IMR-90 (cell line): ENCODE measurements at regions not wholly inside any gene's neighbourhood (a gene's known extent, or its start where the extent isn't known, plus 50 kb on each side); places are given as distances from the start of the nearest gene placed in this dataset.

Experiments used
- ATAC-seq: fragments of 200-7000 bp; cut with Tn5 transposase; 2 replicates; pipeline ENCODE4 v1.9.1; 2020; ENCODE audit warnings: low read depth, mild to moderate bottlenecking, moderate library complexity
- BruUV-seq: library from RNA; stranded (reverse); fragments of 400-500 nt; replicated peaks from 2 replicates; lab custom pipeline; 2021; lab: Mats Ljungman, UMichigan
- CTCF ChIA-PET: fragments of 300-600 bp; formaldehyde crosslinking; extraction: SDS; loops from one replicate; lab custom pipeline; 2021; ENCODE audit warnings: antibody characterized with exemption; lab: Yijun Ruan, JAX
- POLR2A ChIA-PET: fragments of 300-600 bp; sonication (Branson Sonifier 250); formaldehyde crosslinking; loops from one replicate; lab custom pipeline; 2022; ENCODE audit warnings: antibody characterized with exemption; ENCODE audit not compliant: unreplicated experiment; lab: Charles Lee
- DNase-seq: peaks from one replicate; pipeline ENCODE4 v3.0.0; 2013
- H2AFZ ChIP-seq: replicated peaks from 2 replicates; pipeline ENCODE3; 2013; ENCODE audit warnings: low read length, mild to moderate bottlenecking; ENCODE audit not compliant: poor library complexity
- H2AK5ac ChIP-seq: 2 replicates; pipeline ENCODE4 v1.6.1; 2013; ENCODE audit warnings: low read depth, low read length, inconsistent platforms
- H2AK9ac ChIP-seq: replicated peaks from 2 replicates; pipeline ENCODE3; 2013; ENCODE audit warnings: mild to moderate bottlenecking, low read depth, low read length, moderate library complexity; ENCODE audit not compliant: poor library complexity
- H2BK120ac ChIP-seq: 2 replicates; pipeline ENCODE4 v1.6.1; 2013; ENCODE audit warnings: low read depth, low read length, inconsistent platforms
- H2BK15ac ChIP-seq: 3 replicates; pipeline ENCODE4 v1.6.1; 2013; ENCODE audit warnings: low read depth, low read length, inconsistent platforms
- H2BK20ac ChIP-seq: 2 replicates; pipeline ENCODE4 v1.6.1; 2013; ENCODE audit warnings: low read depth, mild to moderate bottlenecking, inconsistent platforms, low read length, moderate library complexity
- H2BK5ac ChIP-seq: 2 replicates; pipeline ENCODE4 v1.6.1; 2013; ENCODE audit warnings: mild to moderate bottlenecking, low read depth, low read length, inconsistent platforms; ENCODE audit not compliant: poor library complexity, severe bottlenecking
- H3K14ac ChIP-seq: replicated peaks from 2 replicates; pipeline ENCODE4 v1.6.1; 2013; ENCODE audit warnings: low read depth, low read length, inconsistent platforms
- H3K18ac ChIP-seq: 2 replicates; pipeline ENCODE4 v1.6.1; 2013; ENCODE audit warnings: low read depth, low read length, control low read depth
- H3K23ac ChIP-seq: 2 replicates; pipeline ENCODE4 v1.6.1; 2013; ENCODE audit warnings: low read depth, low read length, inconsistent platforms
- H3K27ac ChIP-seq: 2 replicates; pipeline ENCODE4 v1.5.1; 2013; ENCODE audit warnings: mild to moderate bottlenecking, control low read depth, low read length; ENCODE audit not compliant: insufficient read depth
- H3K27me3 ChIP-seq: 2 replicates; pipeline ENCODE4 v1.6.1; 2013; ENCODE audit warnings: low read length; ENCODE audit not compliant: control insufficient read depth, insufficient read depth
- H3K36me3 ChIP-seq: 2 replicates; pipeline ENCODE4 v1.6.1; 2013; ENCODE audit warnings: low read length, mixed read lengths; ENCODE audit not compliant: control insufficient read depth, insufficient read depth
- H3K4ac ChIP-seq: 2 replicates; pipeline ENCODE4 v1.6.1; 2013; ENCODE audit warnings: low read depth, low read length, inconsistent platforms
- H3K4me1 ChIP-seq: 2 replicates; pipeline ENCODE4 v1.6.1; 2013; ENCODE audit warnings: low read length, mixed read lengths; ENCODE audit not compliant: control insufficient read depth, insufficient read depth
- H3K4me2 ChIP-seq: 2 replicates; pipeline ENCODE4 v1.6.1; 2013; ENCODE audit warnings: low read depth, mild to moderate bottlenecking, control low read depth, low read length, moderate library complexity
- H3K4me3 ChIP-seq: 2 replicates; pipeline ENCODE4 v1.5.1; 2013; ENCODE audit warnings: low read depth, mild to moderate bottlenecking, control low read depth, low read length, moderate library complexity; ENCODE audit not compliant: insufficient read depth
- H3K56ac ChIP-seq: 2 replicates; pipeline ENCODE4 v1.6.1; 2013; ENCODE audit warnings: low read length, inconsistent platforms; ENCODE audit not compliant: insufficient read depth; ENCODE audit errors: extremely low read depth
- H3K79me1 ChIP-seq, 2 experiments: 2 replicates each; pipeline ENCODE4 v1.6.1; 2013; ENCODE audit warnings: low read length in 2 of 2, inconsistent platforms in 1 of 2, low read depth in 1 of 2
- H3K9ac ChIP-seq: 2 replicates; pipeline ENCODE4 v1.6.1; 2013; ENCODE audit warnings: low read depth, low read length, control low read depth
- H3K9me1 ChIP-seq: 2 replicates; pipeline ENCODE4 v1.6.1; 2013; ENCODE audit warnings: low read length, inconsistent platforms; ENCODE audit not compliant: insufficient read depth
- H3K9me3 ChIP-seq: 2 replicates; pipeline ENCODE4 v1.6.1; 2013; ENCODE audit warnings: low read length; ENCODE audit not compliant: control insufficient read depth, insufficient read depth
- H4K20me1 ChIP-seq: 2 replicates; pipeline ENCODE4 v1.6.1; 2013; ENCODE audit warnings: low read length, inconsistent platforms; ENCODE audit not compliant: insufficient read depth
- H4K5ac ChIP-seq: 2 replicates; pipeline ENCODE4 v1.6.1; 2013; ENCODE audit warnings: mild to moderate bottlenecking, low read depth, low read length, control low read depth
- H4K8ac ChIP-seq, 2 experiments: 2 replicates each; pipeline ENCODE4 v1.6.1; 2013; ENCODE audit warnings: low read depth in 2 of 2, low read length in 2 of 2, control low read depth in 1 of 2, inconsistent platforms in 1 of 2
- H4K91ac ChIP-seq: 2 replicates; pipeline ENCODE4 v1.6.1; 2013; ENCODE audit warnings: low read depth, low read length, inconsistent platforms; ENCODE audit not compliant: insufficient read depth
- BHLHE40 ChIP-seq: fragments of 150-350 bp; IDR thresholded peaks from 2 replicates; pipeline ENCODE4 v1.6.1; 2016; ENCODE audit warnings: mild to moderate bottlenecking, low read depth, low read length
- CEBPB ChIP-seq: IDR thresholded peaks from 2 replicates; pipeline ENCODE4 v1.6.1; 2012; ENCODE audit warnings: low read depth, low read length, improper control_type of control experiment
- CHD1 ChIP-seq: IDR thresholded peaks from 2 replicates; pipeline ENCODE4 v1.6.1; 2012; ENCODE audit warnings: low read depth, low read length, improper control_type of control experiment
- CTCF ChIP-seq: conservative IDR thresholded peaks from 2 replicates; pipeline ENCODE4 v1.5.1; 2012; ENCODE audit warnings: mild to moderate bottlenecking, low read depth, low read length, improper control_type of control experiment
- FOS ChIP-seq: fragments of 150-350 bp; IDR thresholded peaks from 2 replicates; pipeline ENCODE4 v1.6.1; 2016; ENCODE audit warnings: low read depth, low read length
- MAFK ChIP-seq: IDR thresholded peaks from 2 replicates; pipeline ENCODE4 v1.6.1; 2012; ENCODE audit warnings: low read depth, low read length, improper control_type of control experiment
- MAZ ChIP-seq: IDR thresholded peaks from 2 replicates; pipeline ENCODE4 v1.6.1; 2012; ENCODE audit warnings: low read depth, mild to moderate bottlenecking, low read length, improper control_type of control experiment, moderate library complexity, borderline replicate concordance
- MXI1 ChIP-seq: IDR thresholded peaks from 2 replicates; pipeline ENCODE4 v1.6.1; 2012; ENCODE audit warnings: low read depth, mild to moderate bottlenecking, low read length, moderate library complexity, borderline replicate concordance
- NFE2L2 ChIP-seq: fragments of 150-350 bp; IDR thresholded peaks from 2 replicates; pipeline ENCODE4 v1.6.1; 2016; ENCODE audit warnings: low read depth, mild to moderate bottlenecking, low read length
- POLR2A ChIP-seq: IDR thresholded peaks from 2 replicates; pipeline ENCODE4 v1.6.1; 2012; ENCODE audit warnings: mild to moderate bottlenecking, low read depth, low read length
- RAD21 ChIP-seq: IDR thresholded peaks from 2 replicates; pipeline ENCODE4 v1.6.1; 2012; ENCODE audit warnings: low read length, improper control_type of control experiment
- RCOR1 ChIP-seq: IDR thresholded peaks from 2 replicates; pipeline ENCODE4 v1.6.1; 2012; ENCODE audit warnings: mild to moderate bottlenecking, low read length, improper control_type of control experiment; ENCODE audit not compliant: insufficient replicate concordance
- RFX5 ChIP-seq: IDR thresholded peaks from 2 replicates; pipeline ENCODE4 v1.8.0; 2012; ENCODE audit warnings: low read depth, mild to moderate bottlenecking, low read length, moderate library complexity
- SMC3 ChIP-seq: fragments of 150-350 bp; IDR thresholded peaks from 2 replicates; pipeline ENCODE4 v1.6.1; 2016; ENCODE audit warnings: low read depth, mild to moderate bottlenecking, antibody characterized with exemption, low read length, moderate library complexity
- USF2 ChIP-seq: fragments of 150-350 bp; IDR thresholded peaks from 2 replicates; pipeline ENCODE4 v1.6.1; 2017; ENCODE audit warnings: mild to moderate bottlenecking, antibody characterized with exemption, low read length, low read depth
- WGBS, 2 experiments: methylation state at CpG; one replicate each; pipeline versions ENCODE4 v1.1.5 to v1.1.7; 2013; ENCODE audit warnings: missing lambda C conversion rate in 2 of 2; ENCODE audit not compliant: insufficient read length in 1 of 2; ENCODE audit errors: extremely low coverage in 2 of 2; 5-methylcytosine and 5-hydroxymethylcytosine counted together
- dilution Hi-C: fragments of 300-500 bp; cut with HindIII; formaldehyde crosslinking; loops from one replicate; pipeline ENCODE4 v1.14.3; 2018; ENCODE audit warnings: low sequenced_read_pairs; ENCODE audit not compliant: unreplicated experiment
- in situ Hi-C: fragments of 300-500 bp; cut with MboI; formaldehyde crosslinking; loops from 3 replicates; pipeline ENCODE4 v1.14.3; 2019; ENCODE audit warnings: low sequenced_read_pairs, inconsistent platforms, mixed read lengths
- intact Hi-C: fragments of 100-400 bp; cut with micrococcal nuclease; formaldehyde crosslinking; loops from 2 replicates; pipeline ENCODE4 v1.10.0; 2022
- TF ChIP-seq, protein P1 (sequence below): fragments of 150-350 bp; IDR thresholded peaks from 2 replicates; pipeline ENCODE4 v1.6.1; 2016; ENCODE audit warnings: low read depth, mild to moderate bottlenecking, low read length, moderate library complexity, borderline replicate concordance

DNA sequence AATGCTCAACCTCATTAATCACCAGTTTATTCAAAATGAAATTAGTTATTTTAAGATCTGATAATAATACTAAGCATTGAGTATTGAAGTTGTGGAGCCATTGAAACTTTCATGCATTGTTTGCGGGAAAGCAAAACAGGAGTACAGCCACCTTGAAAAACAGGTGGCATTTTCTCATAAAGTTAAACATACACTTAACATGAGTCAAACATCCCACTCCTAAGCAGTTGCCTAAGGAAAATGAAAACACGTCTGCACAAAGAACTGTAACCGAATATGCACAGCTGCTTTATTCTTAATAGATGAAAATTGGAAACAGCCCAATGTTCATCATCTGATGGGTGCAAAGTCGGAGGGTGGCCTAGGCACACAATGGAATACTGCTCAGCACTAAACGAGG is 177.3 kb downstream of the IRX2 start:
- Histone ChIP-seq H3K4me3 (no peak overlapping the region), H4K8ac (no peak overlapping the region), H2BK120ac (no peak overlapping the region), H2BK5ac (no peak overlapping the region), H4K20me1 (no peaks in the 10 kb centered on the region), H3K36me3 (no peaks in the 10 kb centered on the region), H3K9ac (no peak overlapping the region), H4K5ac (no peak overlapping the region), H2AFZ (no peak overlapping the region), H3K4ac (no peak overlapping the region), H2BK20ac (no peak overlapping the region), H3K27me3 (no peaks in the 10 kb centered on the region), H2BK15ac (no peak overlapping the region), H3K79me1 (no peaks in the 10 kb centered on the region), H3K4me2 (no peak overlapping the region), H3K4me1 (no peaks in the 10 kb centered on the region), H4K91ac (no peak overlapping the region), H3K9me3 (peaks cover 35% of the 10 kb centered on the region), H3K9me1 (no peaks in the 10 kb centered on the region), H3K27ac (no peak overlapping the region), H2AK5ac (no peak overlapping the region), H3K23ac (no peak overlapping the region), H3K56ac (no peak overlapping the region), H3K14ac (no peak overlapping the region), H2AK9ac (no peak overlapping the region), H3K18ac (no peak overlapping the region)
- CTCF ChIA-PET = no interaction called here
- DNase-seq = no peak
- no peak for ATAC-seq
- POLR2A ChIA-PET = no interaction called here
- dilution Hi-C loops = no loop called here
- in situ Hi-C loops = no loop called here
- no TSS peak for BruUV-seq
- intact Hi-C loops = no loop called here
- 10% methylated on average over 2 of the region's 5 CpGs; no CpG with 5 or more reads in 1 of the 2 experiments for WGBS, 2 experiments
- no peak for TF ChIP-seq SMC3
- no peak for TF ChIP-seq MXI1
- TF ChIP-seq NFE2L2 = no peak
- TF ChIP-seq CEBPB = no peak
- no peak for TF ChIP-seq RAD21
- no peak for TF ChIP-seq RFX5
- no peak for TF ChIP-seq USF2
- TF ChIP-seq MAZ = no peak
- TF ChIP-seq, protein P1, sequence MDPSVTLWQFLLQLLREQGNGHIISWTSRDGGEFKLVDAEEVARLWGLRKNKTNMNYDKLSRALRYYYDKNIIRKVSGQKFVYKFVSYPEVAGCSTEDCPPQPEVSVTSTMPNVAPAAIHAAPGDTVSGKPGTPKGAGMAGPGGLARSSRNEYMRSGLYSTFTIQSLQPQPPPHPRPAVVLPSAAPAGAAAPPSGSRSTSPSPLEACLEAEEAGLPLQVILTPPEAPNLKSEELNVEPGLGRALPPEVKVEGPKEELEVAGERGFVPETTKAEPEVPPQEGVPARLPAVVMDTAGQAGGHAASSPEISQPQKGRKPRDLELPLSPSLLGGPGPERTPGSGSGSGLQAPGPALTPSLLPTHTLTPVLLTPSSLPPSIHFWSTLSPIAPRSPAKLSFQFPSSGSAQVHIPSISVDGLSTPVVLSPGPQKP = no peak
- no peak for TF ChIP-seq BHLHE40
- TF ChIP-seq CHD1 = no peak
- no peak for TF ChIP-seq FOS
- no peak for TF ChIP-seq CTCF
- TF ChIP-seq MAFK = no peak
- no peak for TF ChIP-seq RCOR1
- TF ChIP-seq POLR2A = no peak
